SK-N-SH treated with all-trans-retinoic acid at 6 μM for 48 hours (cell line): ENCODE measurements at regions not wholly inside any gene's neighbourhood (a gene's known extent, or its start where the extent isn't known, plus 50 kb on each side); places are given as distances from the start of the nearest gene placed in this dataset.

Source experiments
- ARNTL ChIP-seq: fragments of 450-650 bp; formaldehyde crosslinking; IDR thresholded peaks from 2 replicates; pipeline ENCODE4 v1.5.0; 2020; ENCODE audit warnings: low read depth, mild to moderate bottlenecking, moderate library complexity, borderline replicate concordance
- BACH2 ChIP-seq: fragments of 250-450 bp; sonication (Bioruptor Pico); IDR thresholded peaks from 2 replicates; pipeline ENCODE4 v1.9.0; 2021; ENCODE audit warnings: mild to moderate bottlenecking, borderline replicate concordance
- CSDC2 ChIP-seq: fragments of 250-450 bp; sonication (Bioruptor Pico); IDR thresholded peaks from 2 replicates; pipeline ENCODE4 v1.5.0; 2020; ENCODE audit warnings: mild to moderate bottlenecking, moderate library complexity
- POU6F1 ChIP-seq: fragments of 250-450 bp; sonication (Bioruptor Pico); IDR thresholded peaks from 2 replicates; pipeline ENCODE4 v1.8.0; 2021; ENCODE audit warnings: low read depth, mild to moderate bottlenecking, moderate library complexity, borderline replicate concordance
- PPARA ChIP-seq: fragments of 250-450 bp; sonication (Bioruptor Pico); IDR thresholded peaks from 2 replicates; pipeline ENCODE4 v1.5.0; 2020; ENCODE audit warnings: mild to moderate bottlenecking, borderline replicate concordance
- RARB ChIP-seq: fragments of 250-450 bp; sonication (Bioruptor Pico); IDR thresholded peaks from 2 replicates; pipeline ENCODE4 v1.8.0; 2021; ENCODE audit warnings: mild to moderate bottlenecking, moderate library complexity
- TOX ChIP-seq: fragments of 250-450 bp; sonication (Bioruptor Pico); IDR thresholded peaks from 2 replicates; pipeline ENCODE4 v1.8.0; 2021; ENCODE audit warnings: mild to moderate bottlenecking, moderate library complexity, borderline replicate concordance
- ZC3H10 ChIP-seq: fragments of 250-450 bp; sonication (Bioruptor Pico); IDR thresholded peaks from 2 replicates; pipeline ENCODE4 v1.5.1; 2021; ENCODE audit warnings: mild to moderate bottlenecking, moderate library complexity
- ZFP30 ChIP-seq: fragments of 450-650 bp; formaldehyde crosslinking; IDR thresholded peaks from 2 replicates; pipeline ENCODE4 v1.5.0; 2022; ENCODE audit warnings: mild to moderate bottlenecking, moderate library complexity
- ZNF8 ChIP-seq: fragments of 450-650 bp; formaldehyde crosslinking; IDR thresholded peaks from 2 replicates; pipeline ENCODE4 v1.5.0; 2020; ENCODE audit warnings: mild to moderate bottlenecking, moderate library complexity
- TF ChIP-seq, protein P1 (sequence below): fragments of 250-450 bp; sonication (Bioruptor Pico); IDR thresholded peaks from 2 replicates; pipeline ENCODE4 v1.8.0; 2020; ENCODE audit warnings: mild to moderate bottlenecking, moderate library complexity, borderline replicate concordance

- TF ChIP-seq TOX (CRISPR knock-in tag) (no peak), ZFP30 (no peak), POU6F1 (CRISPR knock-in tag) (no peak), BACH2 (CRISPR knock-in tag) (no peak), RARB (CRISPR knock-in tag) (no peak), PPARA (CRISPR knock-in tag) (no peak), ZNF8 (CRISPR knock-in tag) (no peak), ARNTL (no peak), CSDC2 (no peak), ZC3H10 (CRISPR knock-in tag) (no peak)
- TF ChIP-seq, protein P1, sequence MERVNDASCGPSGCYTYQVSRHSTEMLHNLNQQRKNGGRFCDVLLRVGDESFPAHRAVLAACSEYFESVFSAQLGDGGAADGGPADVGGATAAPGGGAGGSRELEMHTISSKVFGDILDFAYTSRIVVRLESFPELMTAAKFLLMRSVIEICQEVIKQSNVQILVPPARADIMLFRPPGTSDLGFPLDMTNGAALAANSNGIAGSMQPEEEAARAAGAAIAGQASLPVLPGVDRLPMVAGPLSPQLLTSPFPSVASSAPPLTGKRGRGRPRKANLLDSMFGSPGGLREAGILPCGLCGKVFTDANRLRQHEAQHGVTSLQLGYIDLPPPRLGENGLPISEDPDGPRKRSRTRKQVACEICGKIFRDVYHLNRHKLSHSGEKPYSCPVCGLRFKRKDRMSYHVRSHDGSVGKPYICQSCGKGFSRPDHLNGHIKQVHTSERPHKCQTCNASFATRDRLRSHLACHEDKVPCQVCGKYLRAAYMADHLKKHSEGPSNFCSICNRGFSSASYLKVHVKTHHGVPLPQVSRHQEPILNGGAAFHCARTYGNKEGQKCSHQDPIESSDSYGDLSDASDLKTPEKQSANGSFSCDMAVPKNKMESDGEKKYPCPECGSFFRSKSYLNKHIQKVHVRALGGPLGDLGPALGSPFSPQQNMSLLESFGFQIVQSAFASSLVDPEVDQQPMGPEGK (CRISPR knock-in tag) = no peak
Measured at GRCh38 chr20:22679197-22679596, 94.8 kb upstream of the FOXA2 start.
